Cerebellar nuclear complex (tissue), 1 donor: ENCODE measurements at regions not wholly inside any gene's neighbourhood (a gene's known extent, or its start where the extent isn't known, plus 50 kb on each side); places are given as distances from the start of the nearest gene placed in this dataset.

Experiments used
- DNase-seq, 2 experiments: peaks; one replicate each; lab custom pipeline; 2025; lab: John Stamatoyannopoulos, UW

DNA sequence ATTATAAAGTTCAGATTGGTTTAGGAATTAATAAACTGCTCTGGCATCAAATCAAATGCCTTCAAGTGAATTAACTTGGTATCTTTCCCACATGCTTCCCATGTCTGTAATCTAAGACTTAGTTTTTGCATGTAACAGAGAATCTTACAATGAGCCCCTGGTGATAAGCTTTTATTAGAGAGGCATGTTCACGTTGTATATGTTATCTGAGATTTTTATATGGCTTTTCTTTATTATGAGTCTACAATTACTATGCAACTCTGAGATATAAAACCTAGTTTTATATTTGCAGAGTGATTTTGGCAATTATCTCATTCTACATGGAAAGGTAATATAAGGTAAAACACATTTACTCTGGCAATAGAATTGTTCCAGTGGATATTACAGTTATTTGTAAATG, 1578.4 kb upstream of the IGFBP7 start:
- no peak for DNase-seq

DNA sequence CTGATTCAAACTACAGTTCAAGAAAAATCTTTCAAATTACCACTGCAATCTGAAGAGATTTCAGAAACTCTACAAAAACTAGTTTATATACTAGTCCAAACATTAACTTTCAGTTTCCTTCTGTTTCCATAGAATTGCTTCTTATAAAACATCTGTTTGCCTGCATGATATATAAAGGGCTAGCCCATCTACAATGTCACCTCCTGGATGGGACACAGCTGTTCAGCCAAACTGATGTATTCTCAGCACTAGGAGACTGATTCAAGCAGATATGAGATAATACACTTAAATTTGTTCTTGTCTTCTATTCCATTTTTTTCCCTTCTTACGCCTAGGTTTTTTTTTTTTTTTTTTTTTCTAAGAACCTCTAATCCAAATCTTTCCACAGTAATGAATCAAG, 1569.7 kb upstream of the IGFBP7 start:
- DNase-seq: no peak

DNA sequence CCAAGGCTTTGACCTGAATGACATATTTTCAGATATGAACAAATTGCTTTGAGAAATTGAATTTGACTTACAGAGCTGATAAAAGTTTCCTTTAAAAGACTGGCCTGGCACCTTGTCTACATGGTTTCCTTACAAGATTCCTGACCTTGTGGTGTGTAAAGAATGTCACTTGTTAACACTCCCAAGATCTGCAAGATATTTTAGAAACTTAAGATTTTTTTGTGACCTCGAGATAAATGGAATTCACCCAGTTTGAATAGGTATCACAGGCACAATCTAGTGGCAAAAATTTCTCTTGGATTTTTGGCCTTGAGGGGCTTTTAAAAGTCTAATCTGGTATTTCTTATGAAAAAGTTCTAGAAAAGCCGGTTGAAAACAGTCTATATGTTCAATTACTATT, 1568.9 kb upstream of the IGFBP7 start:
- no peak for DNase-seq

GRCh38 chr4:58669783-58670182, 1559.6 kb upstream of the IGFBP7 start:
- DNase-seq: no peak

GRCh38 chr4:58665649-58666048, 1555.5 kb upstream of the IGFBP7 start:
- no peak for DNase-seq

DNA sequence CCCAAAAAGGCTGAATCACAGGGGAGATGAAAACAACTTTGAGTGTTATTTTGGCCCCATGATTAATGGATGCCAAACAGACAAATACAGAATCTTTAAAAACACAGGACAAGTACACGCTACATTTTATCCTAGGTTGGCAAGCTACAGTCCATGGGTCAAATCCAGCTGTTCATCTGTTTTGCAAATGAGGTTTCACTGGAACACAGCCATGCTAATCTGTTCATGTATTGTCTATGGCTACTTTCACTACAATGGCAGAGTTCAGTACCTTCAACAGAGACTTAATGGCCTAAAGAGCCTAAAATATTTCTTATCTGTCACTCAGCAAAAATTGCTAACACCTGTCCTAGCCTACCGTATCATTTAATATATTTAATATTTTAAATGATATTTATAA, 1548.5 kb upstream of the IGFBP7 start:
- no peak for DNase-seq

DNA sequence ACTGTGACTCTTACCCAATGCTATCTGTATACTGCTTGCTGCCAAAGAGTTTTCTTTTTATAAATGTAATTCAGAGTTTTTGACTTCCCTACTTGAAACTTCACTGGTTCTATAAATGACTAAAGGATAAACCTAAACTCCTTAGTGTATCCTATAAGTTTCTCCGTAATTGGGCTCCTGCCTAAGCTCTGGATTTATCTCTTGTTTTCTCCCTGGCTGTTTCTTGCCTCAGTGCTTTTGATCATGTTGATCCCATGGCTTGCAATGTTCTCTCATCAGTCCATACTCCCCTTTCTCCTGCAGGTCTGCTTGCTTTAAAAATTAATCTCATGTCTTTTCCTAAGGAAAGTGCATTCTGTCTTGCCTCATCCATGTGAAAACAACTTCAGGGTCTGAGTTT, 1543.1 kb upstream of the IGFBP7 start:
- DNase-seq: no peak

DNA sequence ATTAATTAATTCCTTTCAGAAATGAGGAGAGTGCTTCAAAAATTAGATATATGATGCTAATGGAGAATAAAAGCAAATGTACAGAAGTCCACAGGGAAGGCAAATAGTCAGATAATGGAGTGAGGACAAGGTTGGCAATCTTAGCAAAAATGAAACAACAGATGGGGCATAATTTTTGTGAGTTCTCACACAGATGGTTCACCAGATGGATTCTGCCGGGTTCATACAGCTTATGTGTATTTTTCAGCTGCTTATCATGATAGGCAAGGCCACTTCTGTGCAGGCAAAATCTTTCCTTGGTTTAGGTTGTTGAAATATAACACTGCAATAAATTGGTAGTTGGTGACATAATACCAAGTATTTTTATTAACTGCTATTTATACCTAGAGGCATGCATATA, 1539.0 kb upstream of the IGFBP7 start:
- peak; percentile 19 to 31 for DNase-seq

DNA sequence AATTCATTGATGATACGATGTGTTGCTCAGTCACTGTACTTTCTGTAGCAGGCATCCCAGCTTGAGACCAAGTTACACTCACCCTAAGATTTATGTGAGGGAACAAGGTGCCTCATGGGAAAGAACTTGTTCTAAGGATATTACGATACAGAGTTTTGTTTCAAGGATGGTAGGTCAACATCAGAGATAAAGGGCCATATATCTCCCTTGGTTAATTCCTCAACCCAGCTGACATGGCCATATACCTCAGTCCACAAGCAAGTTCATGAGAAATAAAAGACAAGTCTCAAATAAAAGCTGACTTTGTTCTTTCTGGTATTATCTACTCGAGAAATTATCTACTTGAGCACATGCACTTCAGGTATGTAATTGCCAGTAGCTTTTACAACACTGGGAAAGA, 1535.9 kb upstream of the IGFBP7 start:
- DNase-seq: no peak

GRCh38 chr4:58644549-58644948, 1534.4 kb upstream of the IGFBP7 start:
- DNase-seq: no peak

- no peak for DNase-seq
Observed at GRCh38 chr4:58636381-58636780, 1526.2 kb upstream of the IGFBP7 start.

DNA sequence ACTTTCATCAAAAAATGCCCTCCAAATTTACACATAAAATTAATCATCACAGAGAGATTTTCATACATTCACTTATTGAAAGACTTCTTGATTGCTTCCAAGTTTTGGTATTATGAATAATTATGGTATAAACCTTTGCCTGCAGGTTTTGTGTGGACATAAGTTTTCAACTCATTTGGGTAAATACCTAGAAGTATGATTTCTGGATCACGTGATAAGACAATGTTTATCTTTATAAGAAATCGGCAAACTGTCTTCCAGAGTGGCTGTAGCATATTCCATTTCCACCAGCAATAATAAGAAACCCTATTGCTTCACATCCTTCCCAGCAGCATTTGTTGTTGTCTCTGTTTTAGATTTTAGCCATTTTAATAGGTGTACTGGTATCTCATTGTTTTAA, 1507.0 kb upstream of the IGFBP7 start:
- no peak for DNase-seq

GRCh38 chr4:58611012-58611411, 1500.8 kb upstream of the IGFBP7 start:
- no peak for DNase-seq

DNA sequence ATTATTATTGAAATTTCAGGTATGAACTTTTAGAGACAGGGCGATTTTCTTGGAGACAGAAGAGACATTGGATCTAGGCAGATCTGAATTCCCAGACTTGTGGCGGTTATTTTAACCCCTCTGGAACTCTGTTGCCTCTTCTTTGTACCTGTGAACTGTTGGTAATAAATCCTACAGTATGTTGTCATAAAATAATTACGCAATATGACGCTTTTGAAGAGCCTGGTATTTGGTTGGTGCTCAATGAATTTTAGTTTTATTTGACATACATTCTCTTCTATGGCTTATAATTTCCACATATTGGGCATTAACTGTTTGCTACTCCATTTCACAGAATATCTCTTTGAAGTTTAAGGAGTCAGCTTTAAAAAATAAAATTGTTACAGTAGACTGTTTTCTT, 1496.1 kb upstream of the IGFBP7 start:
- no peak for DNase-seq

DNA sequence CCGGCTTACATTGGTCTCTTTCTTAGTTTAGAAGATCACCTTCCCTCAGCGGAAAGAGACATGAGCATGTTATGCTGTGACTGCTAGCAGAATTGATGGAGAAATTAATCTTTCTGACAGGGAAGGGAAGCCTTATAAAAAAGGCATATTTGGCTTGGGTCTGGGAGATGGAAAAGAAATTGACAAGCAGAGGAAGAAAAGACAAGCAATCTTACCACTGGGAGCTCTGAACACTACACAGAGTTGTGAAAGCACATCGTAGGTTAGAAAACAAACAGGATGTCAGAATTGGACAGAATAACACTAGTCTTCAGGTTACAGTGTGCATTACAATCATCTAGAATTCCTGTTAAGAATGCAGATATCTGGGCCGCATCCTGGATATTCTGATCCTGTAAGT, 1493.8 kb upstream of the IGFBP7 start:
- DNase-seq: no peak

GRCh38 chr4:58602731-58603359, 1492.7 kb upstream of the IGFBP7 start:
- DNase-seq: no peak

DNA sequence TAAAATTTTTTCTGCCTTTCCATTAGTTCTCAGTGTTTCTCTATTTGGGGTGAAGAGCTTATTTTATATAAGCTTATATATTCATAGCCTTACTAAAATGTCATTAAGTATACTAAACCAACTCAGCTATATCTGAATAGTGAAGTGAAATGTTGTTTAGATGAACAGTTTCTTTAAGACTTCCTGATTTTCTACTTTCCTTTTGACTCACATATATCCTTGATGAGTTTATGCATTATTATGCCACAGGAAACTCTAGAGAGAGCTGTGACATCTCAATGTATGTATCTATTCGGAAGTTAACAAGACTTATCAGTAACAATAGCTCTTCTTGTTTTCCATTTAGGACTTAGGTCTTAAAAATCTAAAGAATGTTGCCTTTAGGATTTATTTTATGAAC, 1491.8 kb upstream of the IGFBP7 start:
- no peak for DNase-seq

GRCh38 chr4:58600290-58600689, 1490.1 kb upstream of the IGFBP7 start:
- no peak for DNase-seq

- DNase-seq: no peak
Observed at GRCh38 chr4:58590722-58591121, 1480.5 kb upstream of the IGFBP7 start.

DNA sequence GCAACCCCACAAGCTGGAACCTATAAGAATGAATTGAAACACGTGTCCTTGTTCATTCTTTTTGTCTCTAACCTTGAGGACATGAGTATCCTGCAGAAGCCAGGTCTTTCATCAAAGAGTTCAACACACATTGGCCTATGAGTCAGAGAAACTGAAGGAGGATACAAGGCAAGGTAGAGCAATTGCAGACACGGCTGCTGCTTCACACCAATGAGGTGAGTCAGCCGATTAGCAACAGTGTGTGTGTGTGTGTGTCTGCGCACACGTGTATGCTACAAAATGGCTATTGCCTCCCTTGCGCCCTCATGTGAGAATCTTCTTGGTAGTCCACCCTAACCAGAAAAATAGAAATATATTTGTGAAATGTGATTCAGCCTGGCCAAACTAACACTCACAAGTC, 1477.7 kb upstream of the IGFBP7 start:
- DNase-seq: no peak

DNA sequence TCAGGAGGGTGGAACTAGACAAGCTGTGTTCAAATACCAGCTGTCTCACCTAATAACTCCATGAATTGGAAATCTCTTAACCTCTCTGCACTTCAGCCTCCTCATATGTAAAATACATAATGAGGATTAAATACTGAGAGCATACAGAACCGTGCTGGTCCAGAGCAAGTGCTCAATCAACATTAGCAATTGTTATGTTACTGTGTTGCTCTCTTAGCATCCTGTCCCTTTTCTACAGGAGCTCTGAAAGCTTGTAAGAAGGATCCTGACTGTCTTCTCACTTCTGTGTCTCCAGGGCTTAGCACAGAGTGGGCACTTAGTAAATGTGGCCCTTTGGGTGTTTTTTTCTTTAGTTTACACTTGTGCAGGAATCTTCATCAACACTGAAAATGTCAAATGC, 1456.1 kb upstream of the IGFBP7 start:
- DNase-seq: no peak

- no peak for DNase-seq
Observed at GRCh38 chr4:58564695-58565475, 1454.7 kb upstream of the IGFBP7 start.

DNA sequence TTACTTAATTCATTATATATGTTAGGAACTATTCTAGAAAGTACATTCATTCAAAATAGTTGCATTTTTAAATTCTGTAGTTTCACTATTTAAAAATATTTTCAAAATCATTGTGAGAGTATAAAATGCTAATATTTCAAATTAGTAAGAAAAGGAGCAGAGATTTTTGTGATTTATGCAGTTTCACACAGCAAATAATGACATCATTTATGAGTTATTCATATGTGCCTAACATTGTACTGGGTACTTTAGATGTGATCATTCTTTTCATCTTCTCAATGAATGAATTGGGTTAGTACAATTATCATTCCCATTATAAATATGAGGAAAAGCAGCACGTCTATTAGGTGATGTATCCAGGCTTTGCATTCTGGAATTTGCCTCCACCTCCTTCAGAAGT, 1451.0 kb upstream of the IGFBP7 start:
- no peak for DNase-seq

- DNase-seq: no peak
Observed at GRCh38 chr4:58560736-58561135, 1450.6 kb upstream of the IGFBP7 start.
